SK-N-SH (cell line): ENCODE measurements at regions not wholly inside any gene's neighbourhood (a gene's known extent, or its start where the extent isn't known, plus 50 kb on each side); places are given as distances from the start of the nearest gene placed in this dataset.

ENCODE experiments used
- CTCF ChIA-PET: fragments of 300-600, 350-600 bp; formaldehyde crosslinking; extraction: SDS; loops from one replicate; lab custom pipeline; 2021; lab: Yijun Ruan, JAX
- POLR2A ChIA-PET: fragments of 350-600 bp; sonication (Branson Sonifier 250); formaldehyde crosslinking; extraction: SDS; loops from one replicate; lab custom pipeline; 2020; ENCODE audit warnings: antibody characterized with exemption, inconsistent platforms; lab: Yijun Ruan, JAX
- DNase-seq: peaks from one replicate; pipeline ENCODE4 v3.0.0; 2012
- H2AFZ ChIP-seq: fragments of 200-600 bp; sonication (generic); 2 replicates; pipeline ENCODE4 v1.8.1; 2016; ENCODE audit warnings: antibody characterized with exemption, mild to moderate bottlenecking, low read depth
- H3F3A ChIP-seq: fragments of 200-600 bp; sonication (generic); replicated peaks from 2 replicates; pipeline ENCODE3; 2016; ENCODE audit warnings: antibody characterized with exemption, mild to moderate bottlenecking; ENCODE audit not compliant: insufficient read depth
- H3K27ac ChIP-seq, 2 experiments: fragments of 200-500 bp in 1 of 2; fragments of 200-600 bp in 1 of 2; sonication (Bioruptor generic) in 1 of 2; sonication (generic), shearing (Covaris generic) in 1 of 2; 2 replicates each; pipeline versions ENCODE4 v1.5.1 to v1.6.1; 2014 to 2016; ENCODE audit warnings: low read depth in 2 of 2, inconsistent platforms in 1 of 2, low read length in 1 of 2, mild to moderate bottlenecking in 1 of 2, mixed read lengths in 1 of 2
- H3K27me3 ChIP-seq: fragments of 200-600 bp; sonication (generic), shearing (Covaris generic); 2 replicates; pipeline ENCODE4 v1.6.1; 2016; ENCODE audit warnings: mixed run types; ENCODE audit not compliant: insufficient read depth
- H3K36me3 ChIP-seq, 2 experiments: fragments of 200-500 bp in 1 of 2; fragments of 200-600 bp in 1 of 2; sonication (Bioruptor generic) in 1 of 2; sonication (generic) in 1 of 2; replicated peaks in 1 of 2; 2 replicates each; pipeline versions ENCODE3 to v1.5.1; 2014 to 2016; ENCODE audit warnings: low read length in 1 of 2, mild to moderate bottlenecking in 1 of 2; ENCODE audit not compliant: insufficient read depth in 2 of 2, control insufficient read depth in 1 of 2
- H3K4me1 ChIP-seq, 2 experiments: fragments of 200-500 bp in 1 of 2; fragments of 200-600 bp in 1 of 2; sonication (Bioruptor generic) in 1 of 2; sonication (generic), shearing (Covaris generic) in 1 of 2; 2 replicates each; pipeline versions ENCODE4 v1.5.1 to v1.6.1; 2014 to 2016; ENCODE audit warnings: low read depth in 1 of 2, low read length in 1 of 2, mixed run types in 1 of 2; ENCODE audit not compliant: insufficient read depth in 2 of 2, control insufficient read depth in 1 of 2
- H3K4me2 ChIP-seq: fragments of 200-600 bp; sonication (generic), shearing (Covaris generic); 2 replicates; pipeline ENCODE4 v1.6.1; 2017; ENCODE audit warnings: mixed run types
- H3K4me3 ChIP-seq, 2 experiments: fragments of 200-500 bp in 1 of 2; fragments of 200-600 bp in 1 of 2; sonication (Bioruptor generic) in 1 of 2; sonication (generic), shearing (Covaris generic) in 1 of 2; 2 replicates each; pipeline versions ENCODE4 v1.5.1 to v1.8.1; 2014 to 2016; ENCODE audit warnings: low read depth in 2 of 2, inconsistent platforms in 1 of 2, low read length in 1 of 2, mild to moderate bottlenecking in 1 of 2, mixed read lengths in 1 of 2, moderate library complexity in 1 of 2
- H3K79me2 ChIP-seq: fragments of 200-600 bp; sonication (generic); 2 replicates; pipeline ENCODE4 v1.8.1; 2017; ENCODE audit warnings: mild to moderate bottlenecking; ENCODE audit not compliant: insufficient read depth
- H3K9ac ChIP-seq: fragments of 200-600 bp; sonication (generic); 2 replicates; pipeline ENCODE4 v1.6.1; 2017; ENCODE audit warnings: mixed run types
- H3K9me2 ChIP-seq: fragments of 200-600 bp; sonication (generic); 2 replicates; pipeline ENCODE4 v1.6.1; 2017; ENCODE audit warnings: mixed run types
- H3K9me3 ChIP-seq: fragments of 200-600 bp; sonication (generic); 2 replicates; pipeline ENCODE4 v1.6.1; 2017; ENCODE audit warnings: mixed run types, mild to moderate bottlenecking, moderate library complexity
- H4K20me1 ChIP-seq: fragments of 200-600 bp; sonication (generic); 2 replicates; pipeline ENCODE4 v1.6.1; 2017; ENCODE audit warnings: mild to moderate bottlenecking, mixed run types; ENCODE audit not compliant: insufficient read depth
- GABPA ChIP-seq: IDR thresholded peaks from 2 replicates; pipeline ENCODE4 v1.4.0; 2012; ENCODE audit warnings: low read depth, mild to moderate bottlenecking
- JUND ChIP-seq: IDR thresholded peaks from 2 replicates; pipeline ENCODE4 v1.4.0; 2012
- MEF2A ChIP-seq: IDR thresholded peaks from 2 replicates; pipeline ENCODE4 v1.4.0; 2012; ENCODE audit warnings: low read depth, borderline replicate concordance
- POLR2AphosphoS5 ChIP-seq: IDR thresholded peaks from 2 replicates; pipeline ENCODE4 v1.6.1; 2012; ENCODE audit warnings: low read depth, low read length
- RFX5 ChIP-seq: IDR thresholded peaks from 2 replicates; pipeline ENCODE4 v1.6.1; 2012; ENCODE audit warnings: mild to moderate bottlenecking, improper control_type of control experiment, low read length
- SIN3A ChIP-seq: IDR thresholded peaks from 2 replicates; pipeline ENCODE4 v1.6.1; 2012; ENCODE audit warnings: low read depth, mild to moderate bottlenecking, low read length, moderate library complexity, borderline replicate concordance
- SMC3 ChIP-seq: IDR thresholded peaks from 2 replicates; pipeline ENCODE4 v1.6.1; 2012; ENCODE audit warnings: low read depth, low read length, improper control_type of control experiment
- TCF12 ChIP-seq: IDR thresholded peaks from 2 replicates; pipeline ENCODE4 v1.4.0; 2012
- YY1 ChIP-seq: IDR thresholded peaks from 2 replicates; pipeline ENCODE4 v1.4.0; 2012; ENCODE audit warnings: low read depth, mild to moderate bottlenecking
- WGBS: methylation state at CpG from one replicate; pipeline ENCODE4 v1.1.6; 2017; ENCODE audit warnings: low lambda C conversion rate; 5-methylcytosine and 5-hydroxymethylcytosine counted together
- TF ChIP-seq, protein P1 (sequence below): IDR thresholded peaks from 2 replicates; pipeline ENCODE4 v1.4.0; 2012; ENCODE audit warnings: low read depth, borderline replicate concordance
- TF ChIP-seq, protein P2 (sequence below): fragments of 200-600 bp; sonication (generic); IDR thresholded peaks from 2 replicates; pipeline ENCODE4 v1.6.1; 2017; ENCODE audit warnings: antibody characterized with exemption, mild to moderate bottlenecking, moderate library complexity

DNA sequence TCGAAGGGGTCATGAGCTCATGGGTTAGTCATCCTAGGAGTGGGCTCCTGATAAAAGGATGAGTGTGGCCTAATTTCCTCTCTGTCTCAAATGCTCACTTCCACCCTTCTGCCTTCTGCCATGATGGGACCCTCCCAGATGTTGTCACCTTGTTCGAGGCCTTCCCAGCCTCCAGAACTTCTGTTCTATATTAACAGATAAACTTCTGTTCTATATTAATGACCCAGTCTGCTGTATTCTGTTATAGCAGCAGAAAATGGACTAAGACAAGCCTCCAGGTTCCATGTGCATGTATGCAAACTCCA lies 583.2 kb downstream of the GLRX3 start (continued):
- TF ChIP-seq, protein P1, sequence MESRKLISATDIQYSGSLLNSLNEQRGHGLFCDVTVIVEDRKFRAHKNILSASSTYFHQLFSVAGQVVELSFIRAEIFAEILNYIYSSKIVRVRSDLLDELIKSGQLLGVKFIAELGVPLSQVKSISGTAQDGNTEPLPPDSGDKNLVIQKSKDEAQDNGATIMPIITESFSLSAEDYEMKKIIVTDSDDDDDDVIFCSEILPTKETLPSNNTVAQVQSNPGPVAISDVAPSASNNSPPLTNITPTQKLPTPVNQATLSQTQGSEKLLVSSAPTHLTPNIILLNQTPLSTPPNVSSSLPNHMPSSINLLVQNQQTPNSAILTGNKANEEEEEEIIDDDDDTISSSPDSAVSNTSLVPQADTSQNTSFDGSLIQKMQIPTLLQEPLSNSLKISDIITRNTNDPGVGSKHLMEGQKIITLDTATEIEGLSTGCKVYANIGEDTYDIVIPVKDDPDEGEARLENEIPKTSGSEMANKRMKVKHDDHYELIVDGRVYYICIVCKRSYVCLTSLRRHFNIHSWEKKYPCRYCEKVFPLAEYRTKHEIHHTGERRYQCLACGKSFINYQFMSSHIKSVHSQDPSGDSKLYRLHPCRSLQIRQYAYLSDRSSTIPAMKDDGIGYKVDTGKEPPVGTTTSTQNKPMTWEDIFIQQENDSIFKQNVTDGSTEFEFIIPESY, result no peak
- TF ChIP-seq, protein P2, sequence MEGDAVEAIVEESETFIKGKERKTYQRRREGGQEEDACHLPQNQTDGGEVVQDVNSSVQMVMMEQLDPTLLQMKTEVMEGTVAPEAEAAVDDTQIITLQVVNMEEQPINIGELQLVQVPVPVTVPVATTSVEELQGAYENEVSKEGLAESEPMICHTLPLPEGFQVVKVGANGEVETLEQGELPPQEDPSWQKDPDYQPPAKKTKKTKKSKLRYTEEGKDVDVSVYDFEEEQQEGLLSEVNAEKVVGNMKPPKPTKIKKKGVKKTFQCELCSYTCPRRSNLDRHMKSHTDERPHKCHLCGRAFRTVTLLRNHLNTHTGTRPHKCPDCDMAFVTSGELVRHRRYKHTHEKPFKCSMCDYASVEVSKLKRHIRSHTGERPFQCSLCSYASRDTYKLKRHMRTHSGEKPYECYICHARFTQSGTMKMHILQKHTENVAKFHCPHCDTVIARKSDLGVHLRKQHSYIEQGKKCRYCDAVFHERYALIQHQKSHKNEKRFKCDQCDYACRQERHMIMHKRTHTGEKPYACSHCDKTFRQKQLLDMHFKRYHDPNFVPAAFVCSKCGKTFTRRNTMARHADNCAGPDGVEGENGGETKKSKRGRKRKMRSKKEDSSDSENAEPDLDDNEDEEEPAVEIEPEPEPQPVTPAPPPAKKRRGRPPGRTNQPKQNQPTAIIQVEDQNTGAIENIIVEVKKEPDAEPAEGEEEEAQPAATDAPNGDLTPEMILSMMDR, result no peak
- no peak for TF ChIP-seq SIN3A
- TF ChIP-seq RFX5, result no peak

DNA sequence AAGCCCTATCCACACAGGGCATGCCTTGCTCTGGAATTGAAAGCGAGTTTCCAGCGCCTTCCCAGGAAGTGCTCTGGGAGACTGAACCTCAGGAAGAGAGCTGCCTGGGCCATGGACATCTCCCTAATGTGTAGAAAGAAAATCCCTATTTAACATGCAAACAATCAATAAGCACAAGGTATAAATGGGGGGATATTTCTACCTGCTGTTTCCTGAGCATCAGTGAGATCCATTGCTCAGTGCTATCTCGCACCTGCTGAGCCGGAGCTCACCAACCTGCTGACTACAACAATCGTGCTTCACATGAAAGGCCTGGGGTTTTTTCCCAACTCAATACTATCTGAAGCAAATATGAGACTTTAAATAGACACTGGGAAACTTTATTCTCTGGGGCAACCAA lies 584.0 kb downstream of the GLRX3 start:
- Histone ChIP-seq H3K9ac (no peak overlapping the region), H2AFZ (no peak overlapping the region), H3K4me2 (no peak overlapping the region), H3K4me1 (no peaks in the 10 kb centered on the region), H3K9me3 (no peaks in the 10 kb centered on the region), H3K36me3 (no peaks in the 10 kb centered on the region), H3K79me2 (no peaks in the 10 kb centered on the region), H3K27me3 (no peaks in the 10 kb centered on the region), H3K27ac (no peak overlapping the region), H3F3A (no peaks in the 10 kb centered on the region), H3K9me2 (no peaks in the 10 kb centered on the region), H3K4me3 (no peak overlapping the region), H4K20me1 (no peaks in the 10 kb centered on the region)
- CTCF ChIA-PET, result no interaction called here
- no peak for TF ChIP-seq TCF12
- TF ChIP-seq RFX5, result no peak
- no peak for TF ChIP-seq SMC3
- no peak for DNase-seq
- POLR2A ChIA-PET, result no interaction called here
- WGBS, result 27% methylated on average over 5 of the region's 5 CpGs

DNA sequence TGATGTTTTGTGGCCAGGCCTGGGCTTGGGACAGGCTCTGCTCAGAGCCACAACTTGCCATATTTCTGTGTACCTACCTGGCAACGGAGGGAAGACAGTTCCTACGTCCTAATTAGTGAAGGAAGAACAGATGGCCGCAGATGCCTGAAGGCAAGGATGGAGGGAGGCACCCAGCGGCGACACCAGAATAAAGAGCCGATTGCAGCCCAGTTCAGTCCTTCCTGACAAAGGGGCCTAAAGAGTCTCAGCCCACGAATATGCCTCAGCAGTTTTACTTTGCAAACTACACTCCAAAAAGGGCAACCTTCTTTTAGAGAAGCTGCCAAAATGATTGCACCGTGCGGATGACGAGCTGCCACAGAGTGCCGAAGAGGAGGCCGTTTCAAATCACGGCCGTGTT lies 585.8 kb downstream of the GLRX3 start:
- Histone ChIP-seq H3K4me3 (no peak overlapping the region), H3K4me2 (no peak overlapping the region), H3K9me2 (no peaks in the 10 kb centered on the region), H3K79me2 (no peaks in the 10 kb centered on the region), H3K9ac (no peak overlapping the region), H3K27me3 (no peaks in the 10 kb centered on the region), H3F3A (no peaks in the 10 kb centered on the region), H4K20me1 (no peaks in the 10 kb centered on the region), H3K9me3 (no peaks in the 10 kb centered on the region), H3K36me3 (no peaks in the 10 kb centered on the region), H2AFZ (no peak overlapping the region)
- ChIA-PET POLR2A (no interaction called here), CTCF (no interaction called here)
- no peak for DNase-seq
- 65% methylated on average over 12 of the region's 14 CpGs for WGBS
- TF ChIP-seq MEF2A (no peak), JUND (no peak), YY1 (no peak), GABPA (no peak), POLR2AphosphoS5 (no peak)
- TF ChIP-seq, all 33 proteins: peak for 0
- no peak overlapping the region for H3K27ac ChIP-seq
- H3K4me1 ChIP-seq, result no peaks in the 10 kb centered on the region
